Activated naive CD4-positive, alpha-beta T cell treated with anti-CD3 and anti-CD28 coated beads for 36 hours (primary cell): ENCODE measurements at regions not wholly inside any gene's neighbourhood (a gene's known extent, or its start where the extent isn't known, plus 50 kb on each side); places are given as distances from the start of the nearest gene placed in this dataset.
"Not testable (repeated sequence)": the region's sequence is repeated elsewhere in the genome, so short reads cannot be mapped to it uniquely, and the experiment has no call there.

Experiments used
- CTCF ChIA-PET: fragments of 350-600 bp; sonication (Branson Sonifier 250); formaldehyde crosslinking; loops from one replicate; lab custom pipeline; 2021; ENCODE audit warnings: antibody characterized with exemption; lab: Charles Lee
- DNase-seq: peaks from one replicate; pipeline ENCODE4 v3.0.0-alpha.2; 2020
- H3K27ac Mint-ChIP-seq: one replicate; pipeline ENCODE4 v1.8.0; 2021; ENCODE audit warnings: mild to moderate bottlenecking, mixed read lengths
- H3K27me3 Mint-ChIP-seq: one replicate; pipeline ENCODE4 v1.8.0; 2021; ENCODE audit warnings: low read depth, mixed read lengths
- H3K36me3 Mint-ChIP-seq: one replicate; pipeline ENCODE4 v1.8.0; 2021; ENCODE audit warnings: low read depth, mixed read lengths
- H3K4me1 Mint-ChIP-seq: one replicate; pipeline ENCODE4 v1.8.0; 2021; ENCODE audit warnings: low read depth, mixed read lengths
- H3K4me3 Mint-ChIP-seq: one replicate; pipeline ENCODE4 v1.8.0; 2021; ENCODE audit warnings: mild to moderate bottlenecking, moderate library complexity, mixed read lengths
- H3K9me3 Mint-ChIP-seq: one replicate; pipeline ENCODE4 v1.8.0; 2021; ENCODE audit warnings: mixed read lengths
- intact Hi-C: fragments of 100-400 bp; cut with micrococcal nuclease; formaldehyde crosslinking; loops from one replicate; pipeline ENCODE4 v1.15.1; 2023

DNA sequence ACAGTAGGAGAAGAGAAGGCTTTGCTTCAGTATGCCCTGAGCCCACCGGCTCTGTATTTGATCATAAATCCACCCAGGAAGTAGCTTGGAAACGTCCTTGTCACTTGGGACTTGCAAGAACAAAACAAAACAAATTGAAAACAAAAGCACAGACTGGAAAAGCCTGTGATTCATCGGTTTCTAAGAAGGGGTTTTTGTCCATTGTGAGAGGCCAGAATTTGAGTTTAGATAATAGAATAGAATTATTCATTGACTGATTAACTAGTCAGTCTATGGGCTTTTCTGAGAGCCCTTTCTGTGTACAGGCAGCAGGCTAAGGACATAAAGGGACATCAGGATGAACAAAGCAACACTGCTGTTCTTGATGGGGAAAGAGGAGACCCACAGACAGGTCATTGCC, 424.8 kb downstream of the IRX1 start:
- Mint-ChIP-seq H3K4me3 (no peak overlapping the region), H3K4me1 (no peaks in the 10 kb centered on the region), H3K9me3 (peaks cover 2% of the 10 kb centered on the region), H3K27ac (no peak overlapping the region), H3K36me3 (no peaks in the 10 kb centered on the region), H3K27me3 (no peaks in the 10 kb centered on the region)
- CTCF ChIA-PET = no interaction called here
- intact Hi-C loops = no loop called here
- no peak for DNase-seq

DNA sequence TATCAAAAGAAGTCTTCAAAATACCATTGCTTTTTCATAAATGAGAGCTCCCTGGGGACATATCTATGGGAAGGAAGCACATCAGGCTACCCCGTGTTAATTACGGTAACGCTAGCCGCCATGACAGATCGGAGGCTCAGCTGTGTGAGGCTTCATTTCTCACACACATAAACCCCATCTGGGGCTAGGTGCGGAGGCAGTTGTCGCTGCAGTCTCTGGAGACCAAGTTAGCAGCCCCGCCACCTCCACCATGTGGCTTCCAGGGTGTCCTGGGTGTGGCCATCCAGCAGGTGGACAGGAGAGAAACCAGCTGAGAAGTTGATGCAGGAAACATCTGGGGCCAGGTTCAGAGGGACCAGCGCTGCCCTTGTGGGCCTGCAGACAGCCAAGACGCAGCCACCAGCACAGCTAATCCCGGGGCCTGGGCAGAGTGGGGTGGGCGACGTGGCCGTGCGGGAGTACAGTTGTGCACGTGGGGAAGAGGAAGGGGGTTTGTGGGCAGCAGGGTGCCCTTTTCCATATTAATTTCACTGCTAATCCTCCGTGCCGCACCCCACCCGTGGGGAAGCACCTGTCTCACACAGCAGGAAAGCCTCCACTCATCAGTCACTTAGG, 426.5 kb downstream of the IRX1 start:
- intact Hi-C loops = no loop called here
- no peaks in the 10 kb centered on the region for H3K27me3 Mint-ChIP-seq
- no peak for DNase-seq
- peaks cover 2% of the 10 kb centered on the region for H3K9me3 Mint-ChIP-seq
- CTCF ChIA-PET = no interaction called here
- H3K36me3 Mint-ChIP-seq = no peaks in the 10 kb centered on the region
- no peaks in the 10 kb centered on the region for H3K4me1 Mint-ChIP-seq
- H3K27ac Mint-ChIP-seq = no peak overlapping the region
- H3K4me3 Mint-ChIP-seq = no peak overlapping the region

DNA sequence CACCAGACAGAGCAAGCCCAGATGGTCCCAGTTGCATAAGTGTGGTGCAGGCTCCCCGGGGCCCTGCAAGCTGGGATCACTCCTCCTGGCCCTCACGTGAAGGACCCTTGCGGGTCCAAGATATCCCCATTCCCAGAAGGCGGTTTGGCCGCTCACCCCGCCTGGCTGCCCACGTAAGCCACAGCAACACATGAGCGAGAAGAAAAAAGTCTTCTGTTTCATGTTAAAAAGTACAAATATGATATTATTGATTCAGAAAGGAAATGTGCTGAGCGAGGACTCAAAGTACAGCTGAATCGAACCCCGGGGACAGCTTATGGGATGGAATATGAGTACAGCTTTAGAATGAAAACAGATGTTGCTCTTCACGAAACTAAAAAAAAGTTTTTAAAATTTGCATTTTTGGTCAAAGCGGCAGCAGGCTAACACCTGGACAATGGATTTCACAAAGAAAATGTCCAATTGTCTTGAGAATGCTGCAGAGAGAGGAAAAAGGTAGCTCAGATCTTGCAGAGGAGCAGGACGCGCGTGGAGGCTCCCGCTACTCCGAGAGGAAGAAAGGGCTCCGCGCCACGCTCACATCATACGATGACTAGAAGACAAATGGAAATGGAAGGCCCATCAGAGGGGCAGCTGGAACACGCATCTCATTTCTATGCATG, 427.6 kb downstream of the IRX1 start:
- H3K27ac Mint-ChIP-seq = no peak overlapping the region
- H3K27me3 Mint-ChIP-seq = no peaks in the 10 kb centered on the region
- peaks cover 2% of the 10 kb centered on the region for H3K9me3 Mint-ChIP-seq
- H3K4me1 Mint-ChIP-seq = no peaks in the 10 kb centered on the region
- H3K4me3 Mint-ChIP-seq = no peak overlapping the region
- DNase-seq = no peak
- no peaks in the 10 kb centered on the region for H3K36me3 Mint-ChIP-seq
- intact Hi-C loops = no loop called here
- CTCF ChIA-PET = no interaction called here

DNA sequence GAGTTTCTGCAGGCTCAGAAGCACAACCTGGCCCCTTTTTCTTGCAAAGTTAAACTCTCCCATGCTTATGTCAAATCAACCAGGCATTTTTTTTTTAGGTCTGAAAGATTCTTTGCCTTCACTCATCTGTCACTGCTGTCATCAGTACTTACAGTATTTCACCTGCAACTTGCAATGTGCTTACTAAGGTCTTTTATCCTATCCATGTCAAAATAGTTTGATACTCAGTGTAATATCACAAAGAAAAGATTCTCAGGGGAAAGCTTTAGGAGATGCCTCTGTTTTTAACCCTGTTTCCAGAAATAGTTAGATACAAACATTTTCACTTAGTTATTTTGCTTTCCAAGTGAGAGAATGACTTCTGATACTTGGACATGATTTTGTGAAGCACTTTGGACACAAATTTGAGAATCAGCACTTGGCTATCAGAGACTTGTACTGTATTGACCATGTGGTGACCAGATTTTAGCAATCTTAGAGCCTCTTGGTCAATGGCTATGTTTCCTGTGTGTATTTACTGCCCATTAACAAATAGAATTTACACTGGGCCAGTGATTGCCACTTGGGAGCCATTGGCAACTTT, 428.2 kb downstream of the IRX1 start:
- CTCF ChIA-PET = no interaction called here
- intact Hi-C loops = no loop called here
- Mint-ChIP-seq H3K27ac (no peak overlapping the region), H3K4me3 (no peak overlapping the region), H3K4me1 (no peaks in the 10 kb centered on the region), H3K9me3 (peaks cover 2% of the 10 kb centered on the region), H3K36me3 (no peaks in the 10 kb centered on the region), H3K27me3 (no peaks in the 10 kb centered on the region)
- DNase-seq = no peak

DNA sequence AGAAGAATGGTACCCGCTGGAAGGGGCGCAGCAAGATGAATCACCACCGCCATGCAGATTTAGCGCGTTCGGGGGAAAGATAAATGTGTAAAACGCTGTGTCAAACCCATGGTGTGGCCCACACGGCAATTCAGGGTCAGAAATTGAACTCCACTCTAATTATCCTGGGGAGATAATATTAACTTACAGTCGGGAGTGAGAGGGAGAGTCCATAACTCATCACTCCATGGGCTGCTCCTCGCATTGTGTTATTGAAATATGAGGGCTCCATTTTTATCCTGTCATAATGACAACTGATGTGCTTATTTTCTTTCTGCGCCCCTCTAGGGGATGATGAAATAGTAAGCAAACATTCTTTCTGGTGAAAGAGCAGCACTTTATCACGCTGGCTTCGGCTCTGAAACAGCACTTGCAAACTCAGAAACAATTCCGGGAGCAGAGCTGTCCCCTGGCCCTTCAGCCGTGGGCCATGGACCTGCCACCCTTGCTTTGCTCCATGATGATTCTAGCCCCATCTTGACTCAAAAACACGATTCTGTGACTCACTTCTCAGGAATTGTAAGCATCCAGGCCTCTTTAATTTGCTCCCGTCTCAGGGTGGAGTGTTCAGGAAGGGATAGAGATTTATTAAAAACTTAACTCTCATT, 431.6 kb downstream of the IRX1 start:
- Mint-ChIP-seq H3K36me3 (no peaks in the 10 kb centered on the region), H3K4me1 (no peaks in the 10 kb centered on the region), H3K27me3 (no peaks in the 10 kb centered on the region), H3K9me3 (peaks cover 4% of the 10 kb centered on the region), H3K27ac (no peak overlapping the region), H3K4me3 (no peak overlapping the region)
- intact Hi-C loops = no loop called here
- CTCF ChIA-PET = no interaction called here
- no peak for DNase-seq

DNA sequence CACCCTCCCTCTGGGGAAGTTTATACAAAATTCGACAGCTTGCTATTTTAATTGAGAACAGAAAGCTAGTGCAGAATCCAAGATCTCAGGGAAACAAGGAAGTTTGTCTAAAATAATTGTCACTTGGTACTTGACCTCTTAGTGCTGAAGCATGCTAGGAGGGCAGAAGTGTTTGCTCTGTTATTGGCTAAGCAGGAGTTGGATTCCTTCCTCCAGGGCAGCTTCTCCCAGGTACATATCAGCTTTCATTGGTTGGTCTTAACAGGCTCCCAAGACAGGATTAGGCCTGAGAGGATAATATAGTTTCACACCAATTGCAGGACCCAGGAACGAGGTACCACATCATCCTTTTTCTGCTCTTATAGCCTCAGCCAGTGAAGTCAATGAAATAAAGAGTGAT, 432.8 kb downstream of the IRX1 start:
- H3K27ac Mint-ChIP-seq = no peak overlapping the region
- DNase-seq = no peak
- no peak overlapping the region for H3K4me3 Mint-ChIP-seq
- CTCF ChIA-PET = no interaction called here
- H3K9me3 Mint-ChIP-seq = peaks cover 4% of the 10 kb centered on the region
- H3K4me1 Mint-ChIP-seq = no peaks in the 10 kb centered on the region
- no peaks in the 10 kb centered on the region for H3K36me3 Mint-ChIP-seq
- intact Hi-C loops = no loop called here
- no peaks in the 10 kb centered on the region for H3K27me3 Mint-ChIP-seq

DNA sequence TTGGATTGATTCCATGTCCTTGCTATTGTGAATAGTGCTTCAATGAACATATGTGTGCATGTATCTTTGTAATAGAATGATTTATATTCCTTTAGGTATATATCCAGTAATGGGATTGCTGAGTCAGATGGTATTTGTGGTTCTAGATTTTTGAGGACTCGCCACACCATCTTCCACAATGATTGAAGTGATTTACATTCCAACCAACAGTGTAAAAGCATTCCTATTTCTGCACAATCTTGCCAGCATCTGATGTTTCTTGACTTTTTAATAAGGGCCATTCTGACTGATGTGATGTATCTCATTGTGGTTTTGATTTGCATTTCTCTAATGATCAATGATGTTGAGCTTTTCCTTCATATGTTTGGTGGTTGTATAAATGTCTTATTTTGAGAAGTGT, 437.9 kb downstream of the IRX1 start:
- H3K27ac Mint-ChIP-seq, H3K9me3 Mint-ChIP-seq, H3K36me3 Mint-ChIP-seq, intact Hi-C loops, H3K4me3 Mint-ChIP-seq, DNase-seq, H3K27me3 Mint-ChIP-seq, CTCF ChIA-PET, H3K4me1 Mint-ChIP-seq: not testable (repeated sequence)

DNA sequence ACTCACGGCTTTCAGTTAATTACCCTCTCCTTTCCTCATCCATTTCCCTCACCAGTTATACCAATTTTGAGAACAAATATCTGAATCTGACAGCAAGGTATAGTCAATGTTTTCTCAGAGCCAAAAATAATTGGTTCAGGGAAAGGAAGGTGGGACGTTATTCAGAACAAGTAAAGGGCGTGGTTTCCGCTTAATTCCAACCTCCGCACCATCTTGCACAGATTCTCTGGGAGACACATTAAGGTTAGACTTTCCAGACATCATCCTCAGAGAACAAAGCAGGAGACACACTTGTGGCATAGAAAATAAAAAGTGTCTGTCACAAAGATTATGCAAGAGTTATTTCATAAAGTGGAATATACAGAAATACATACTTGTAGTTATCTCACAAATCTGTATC, 441.2 kb downstream of the IRX1 start:
- intact Hi-C loops = no loop called here
- CTCF ChIA-PET = no interaction called here
- peaks cover under 1% of the 10 kb centered on the region for H3K4me1 Mint-ChIP-seq
- H3K4me3 Mint-ChIP-seq = no peak overlapping the region
- no peaks in the 10 kb centered on the region for H3K27me3 Mint-ChIP-seq
- no peak overlapping the region for H3K27ac Mint-ChIP-seq
- H3K36me3 Mint-ChIP-seq = peaks cover 1% of the 10 kb centered on the region
- DNase-seq = no peak
- peaks cover 4% of the 10 kb centered on the region for H3K9me3 Mint-ChIP-seq

DNA sequence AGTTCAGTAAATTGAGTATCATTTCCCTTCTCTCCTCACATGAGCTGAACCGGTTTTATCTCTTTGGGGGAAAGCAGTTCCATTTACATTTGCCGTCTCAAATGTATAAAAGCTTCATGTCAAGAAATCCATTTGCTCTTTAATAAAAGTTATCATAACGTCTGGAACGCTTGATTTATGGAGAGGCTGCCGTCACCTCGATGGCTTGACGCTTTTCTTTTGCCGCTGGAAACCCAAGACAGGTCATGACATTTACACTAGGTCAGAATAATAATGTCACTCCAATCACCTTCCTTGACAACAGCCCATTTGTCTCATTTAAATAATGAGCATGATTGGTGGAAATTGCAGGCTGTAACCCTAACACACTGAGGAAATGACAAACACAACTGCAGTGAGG, 443.4 kb downstream of the IRX1 start:
- Mint-ChIP-seq H3K4me3 (no peak overlapping the region), H3K27me3 (no peaks in the 10 kb centered on the region), H3K36me3 (peaks cover 1% of the 10 kb centered on the region), H3K9me3 (peaks cover 4% of the 10 kb centered on the region), H3K27ac (no peak overlapping the region), H3K4me1 (peaks cover 7% of the 10 kb centered on the region)
- intact Hi-C loops = no loop called here
- DNase-seq = no peak
- CTCF ChIA-PET = no interaction called here

DNA sequence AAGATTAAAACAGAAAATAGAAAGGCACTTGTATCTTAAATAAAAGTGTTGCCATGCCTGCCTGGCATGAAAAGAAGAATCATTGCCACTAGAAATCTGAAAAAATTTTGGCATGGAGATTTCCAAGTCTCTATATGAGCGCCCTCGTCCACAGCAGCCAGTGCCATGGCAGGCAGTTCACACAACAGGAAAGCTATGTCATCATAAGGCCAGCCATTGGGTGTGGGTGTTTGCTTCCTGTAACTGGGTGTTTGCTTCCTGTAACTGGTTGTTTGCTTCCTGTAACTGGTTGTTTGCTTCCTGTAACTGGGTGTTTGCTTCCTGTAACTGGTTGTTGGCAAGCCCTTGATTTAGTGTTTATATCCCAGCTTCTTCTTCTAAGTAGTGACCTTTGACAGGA, 446.7 kb downstream of the IRX1 start:
- H3K27ac Mint-ChIP-seq = no peak overlapping the region
- H3K9me3 Mint-ChIP-seq = peaks cover 4% of the 10 kb centered on the region
- CTCF ChIA-PET = no interaction called here
- intact Hi-C loops = no loop called here
- no peaks in the 10 kb centered on the region for H3K27me3 Mint-ChIP-seq
- H3K4me1 Mint-ChIP-seq = peaks cover 7% of the 10 kb centered on the region
- peak; percentile 23 for DNase-seq
- H3K36me3 Mint-ChIP-seq = peaks cover 1% of the 10 kb centered on the region
- no peak overlapping the region for H3K4me3 Mint-ChIP-seq

DNA sequence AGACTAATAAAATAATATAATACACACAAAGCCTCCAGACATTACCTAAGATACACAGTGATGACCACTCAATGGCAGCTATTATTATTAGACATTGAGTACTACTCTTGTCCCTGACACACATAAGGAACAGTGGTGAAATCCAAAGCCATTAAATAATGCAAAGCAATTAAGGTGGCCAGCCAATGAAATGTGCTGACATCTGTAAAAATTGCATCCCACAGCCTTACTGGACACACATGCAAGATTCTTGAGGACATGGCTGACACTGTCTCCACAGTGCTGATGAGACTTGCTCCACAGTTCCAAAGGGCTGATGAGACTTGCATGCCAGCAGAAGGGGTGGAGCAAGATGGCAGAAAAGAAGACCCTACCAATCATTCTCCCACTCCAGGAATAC, 447.5 kb downstream of the IRX1 start:
- Mint-ChIP-seq H3K27ac (no peak overlapping the region), H3K4me3 (no peak overlapping the region), H3K27me3 (no peaks in the 10 kb centered on the region), H3K4me1 (peaks cover 7% of the 10 kb centered on the region), H3K9me3 (peaks cover 4% of the 10 kb centered on the region), H3K36me3 (peaks cover 1% of the 10 kb centered on the region)
- intact Hi-C loops = no loop called here
- CTCF ChIA-PET = no interaction called here
- no peak for DNase-seq

DNA sequence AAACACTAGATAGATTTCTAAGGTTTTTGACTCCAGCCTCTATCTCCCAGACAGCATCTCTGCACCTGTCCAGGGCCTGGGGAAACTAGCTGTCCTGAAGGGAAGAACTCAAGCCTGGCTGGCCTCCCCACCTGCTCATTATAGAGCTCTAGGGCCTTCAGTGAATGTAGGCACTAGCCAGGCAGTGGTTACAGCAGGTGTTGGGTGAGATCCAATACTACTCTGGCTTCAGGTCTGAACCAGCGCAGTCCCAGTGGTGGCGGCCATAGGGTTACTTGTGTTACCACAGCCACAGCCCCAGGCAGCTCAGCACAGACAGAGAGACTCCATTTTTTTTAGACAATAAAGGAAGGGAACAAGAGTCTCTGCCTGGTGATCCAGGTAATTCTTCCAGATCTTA, 449.2 kb downstream of the IRX1 start:
- Mint-ChIP-seq H3K4me1 (peaks cover 7% of the 10 kb centered on the region), H3K27ac (no peak overlapping the region), H3K4me3 (no peak overlapping the region), H3K36me3 (peaks cover 1% of the 10 kb centered on the region), H3K27me3 (no peaks in the 10 kb centered on the region), H3K9me3 (peaks cover 4% of the 10 kb centered on the region)
- intact Hi-C loops = no loop called here
- CTCF ChIA-PET = no interaction called here
- DNase-seq = no peak

DNA sequence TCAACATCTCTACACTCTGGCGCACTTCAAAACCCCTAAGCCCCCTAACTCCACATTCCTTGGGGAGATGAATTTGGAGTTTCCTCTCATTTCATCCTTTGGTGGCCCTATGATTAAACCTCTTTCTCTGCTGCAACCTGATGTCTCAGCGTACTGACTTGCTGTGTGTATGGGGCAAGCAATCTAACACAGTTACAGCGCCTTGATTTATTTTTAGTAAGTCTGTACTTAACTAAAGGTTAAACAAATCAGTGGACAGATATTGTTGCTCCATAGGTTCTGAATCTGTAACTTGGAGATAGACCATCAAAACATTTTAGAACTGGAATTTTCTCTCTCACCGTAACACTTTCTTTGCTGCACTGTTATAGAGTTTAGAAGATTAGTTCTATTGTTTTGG, 452.8 kb downstream of the IRX1 start:
- DNase-seq = no peak
- CTCF ChIA-PET = no interaction called here
- Mint-ChIP-seq H3K4me1 (peaks cover under 1% of the 10 kb centered on the region), H3K4me3 (no peak overlapping the region), H3K27me3 (no peaks in the 10 kb centered on the region), H3K27ac (no peak overlapping the region), H3K36me3 (no peaks in the 10 kb centered on the region), H3K9me3 (no peaks in the 10 kb centered on the region)
- intact Hi-C loops = no loop called here
